IMR-90 (cell line): ENCODE measurements at regions not wholly inside any gene's neighbourhood (a gene's known extent, or its start where the extent isn't known, plus 50 kb on each side); places are given as distances from the start of the nearest gene placed in this dataset.

Source experiments
- ATAC-seq: fragments of 200-7000 bp; cut with Tn5 transposase; 2 replicates; pipeline ENCODE4 v1.9.1; 2020; ENCODE audit warnings: low read depth, mild to moderate bottlenecking, moderate library complexity
- BruUV-seq: library from RNA; stranded (reverse); fragments of 400-500 nt; replicated peaks from 2 replicates; lab custom pipeline; 2021; lab: Mats Ljungman, UMichigan
- CTCF ChIA-PET: fragments of 300-600 bp; formaldehyde crosslinking; extraction: SDS; loops from one replicate; lab custom pipeline; 2021; ENCODE audit warnings: antibody characterized with exemption; lab: Yijun Ruan, JAX
- POLR2A ChIA-PET: fragments of 300-600 bp; sonication (Branson Sonifier 250); formaldehyde crosslinking; loops from one replicate; lab custom pipeline; 2022; ENCODE audit warnings: antibody characterized with exemption; ENCODE audit not compliant: unreplicated experiment; lab: Charles Lee
- DNase-seq: peaks from one replicate; pipeline ENCODE4 v3.0.0; 2013
- H2AFZ ChIP-seq: replicated peaks from 2 replicates; pipeline ENCODE3; 2013; ENCODE audit warnings: low read length, mild to moderate bottlenecking; ENCODE audit not compliant: poor library complexity
- H2AK5ac ChIP-seq: 2 replicates; pipeline ENCODE4 v1.6.1; 2013; ENCODE audit warnings: low read depth, low read length, inconsistent platforms
- H2AK9ac ChIP-seq: replicated peaks from 2 replicates; pipeline ENCODE3; 2013; ENCODE audit warnings: mild to moderate bottlenecking, low read depth, low read length, moderate library complexity; ENCODE audit not compliant: poor library complexity
- H2BK120ac ChIP-seq: 2 replicates; pipeline ENCODE4 v1.6.1; 2013; ENCODE audit warnings: low read depth, low read length, inconsistent platforms
- H2BK15ac ChIP-seq: 3 replicates; pipeline ENCODE4 v1.6.1; 2013; ENCODE audit warnings: low read depth, low read length, inconsistent platforms
- H2BK20ac ChIP-seq: 2 replicates; pipeline ENCODE4 v1.6.1; 2013; ENCODE audit warnings: low read depth, mild to moderate bottlenecking, inconsistent platforms, low read length, moderate library complexity
- H2BK5ac ChIP-seq: 2 replicates; pipeline ENCODE4 v1.6.1; 2013; ENCODE audit warnings: mild to moderate bottlenecking, low read depth, low read length, inconsistent platforms; ENCODE audit not compliant: poor library complexity, severe bottlenecking
- H3K14ac ChIP-seq: replicated peaks from 2 replicates; pipeline ENCODE4 v1.6.1; 2013; ENCODE audit warnings: low read depth, low read length, inconsistent platforms
- H3K18ac ChIP-seq: 2 replicates; pipeline ENCODE4 v1.6.1; 2013; ENCODE audit warnings: low read depth, low read length, control low read depth
- H3K23ac ChIP-seq: 2 replicates; pipeline ENCODE4 v1.6.1; 2013; ENCODE audit warnings: low read depth, low read length, inconsistent platforms
- H3K27ac ChIP-seq: 2 replicates; pipeline ENCODE4 v1.5.1; 2013; ENCODE audit warnings: mild to moderate bottlenecking, control low read depth, low read length; ENCODE audit not compliant: insufficient read depth
- H3K27me3 ChIP-seq: 2 replicates; pipeline ENCODE4 v1.6.1; 2013; ENCODE audit warnings: low read length; ENCODE audit not compliant: control insufficient read depth, insufficient read depth
- H3K36me3 ChIP-seq: 2 replicates; pipeline ENCODE4 v1.6.1; 2013; ENCODE audit warnings: low read length, mixed read lengths; ENCODE audit not compliant: control insufficient read depth, insufficient read depth
- H3K4ac ChIP-seq: 2 replicates; pipeline ENCODE4 v1.6.1; 2013; ENCODE audit warnings: low read depth, low read length, inconsistent platforms
- H3K4me1 ChIP-seq: 2 replicates; pipeline ENCODE4 v1.6.1; 2013; ENCODE audit warnings: low read length, mixed read lengths; ENCODE audit not compliant: control insufficient read depth, insufficient read depth
- H3K4me2 ChIP-seq: 2 replicates; pipeline ENCODE4 v1.6.1; 2013; ENCODE audit warnings: low read depth, mild to moderate bottlenecking, control low read depth, low read length, moderate library complexity
- H3K4me3 ChIP-seq: 2 replicates; pipeline ENCODE4 v1.5.1; 2013; ENCODE audit warnings: low read depth, mild to moderate bottlenecking, control low read depth, low read length, moderate library complexity; ENCODE audit not compliant: insufficient read depth
- H3K56ac ChIP-seq: 2 replicates; pipeline ENCODE4 v1.6.1; 2013; ENCODE audit warnings: low read length, inconsistent platforms; ENCODE audit not compliant: insufficient read depth; ENCODE audit errors: extremely low read depth
- H3K79me1 ChIP-seq, 2 experiments: 2 replicates each; pipeline ENCODE4 v1.6.1; 2013; ENCODE audit warnings: low read length in 2 of 2, inconsistent platforms in 1 of 2, low read depth in 1 of 2
- H3K9ac ChIP-seq: 2 replicates; pipeline ENCODE4 v1.6.1; 2013; ENCODE audit warnings: low read depth, low read length, control low read depth
- H3K9me1 ChIP-seq: 2 replicates; pipeline ENCODE4 v1.6.1; 2013; ENCODE audit warnings: low read length, inconsistent platforms; ENCODE audit not compliant: insufficient read depth
- H3K9me3 ChIP-seq: 2 replicates; pipeline ENCODE4 v1.6.1; 2013; ENCODE audit warnings: low read length; ENCODE audit not compliant: control insufficient read depth, insufficient read depth
- H4K20me1 ChIP-seq: 2 replicates; pipeline ENCODE4 v1.6.1; 2013; ENCODE audit warnings: low read length, inconsistent platforms; ENCODE audit not compliant: insufficient read depth
- H4K5ac ChIP-seq: 2 replicates; pipeline ENCODE4 v1.6.1; 2013; ENCODE audit warnings: mild to moderate bottlenecking, low read depth, low read length, control low read depth
- H4K8ac ChIP-seq, 2 experiments: 2 replicates each; pipeline ENCODE4 v1.6.1; 2013; ENCODE audit warnings: low read depth in 2 of 2, low read length in 2 of 2, control low read depth in 1 of 2, inconsistent platforms in 1 of 2
- H4K91ac ChIP-seq: 2 replicates; pipeline ENCODE4 v1.6.1; 2013; ENCODE audit warnings: low read depth, low read length, inconsistent platforms; ENCODE audit not compliant: insufficient read depth
- BHLHE40 ChIP-seq: fragments of 150-350 bp; IDR thresholded peaks from 2 replicates; pipeline ENCODE4 v1.6.1; 2016; ENCODE audit warnings: mild to moderate bottlenecking, low read depth, low read length
- CEBPB ChIP-seq: IDR thresholded peaks from 2 replicates; pipeline ENCODE4 v1.6.1; 2012; ENCODE audit warnings: low read depth, low read length, improper control_type of control experiment
- CHD1 ChIP-seq: IDR thresholded peaks from 2 replicates; pipeline ENCODE4 v1.6.1; 2012; ENCODE audit warnings: low read depth, low read length, improper control_type of control experiment
- ELK1 ChIP-seq: fragments of 150-350 bp; IDR thresholded peaks from 2 replicates; pipeline ENCODE4 v1.6.1; 2016; ENCODE audit warnings: low read depth, mild to moderate bottlenecking, low read length, moderate library complexity, borderline replicate concordance
- FOS ChIP-seq: fragments of 150-350 bp; IDR thresholded peaks from 2 replicates; pipeline ENCODE4 v1.6.1; 2016; ENCODE audit warnings: low read depth, low read length
- MAFK ChIP-seq: IDR thresholded peaks from 2 replicates; pipeline ENCODE4 v1.6.1; 2012; ENCODE audit warnings: low read depth, low read length, improper control_type of control experiment
- MAZ ChIP-seq: IDR thresholded peaks from 2 replicates; pipeline ENCODE4 v1.6.1; 2012; ENCODE audit warnings: low read depth, mild to moderate bottlenecking, low read length, improper control_type of control experiment, moderate library complexity, borderline replicate concordance
- MXI1 ChIP-seq: IDR thresholded peaks from 2 replicates; pipeline ENCODE4 v1.6.1; 2012; ENCODE audit warnings: low read depth, mild to moderate bottlenecking, low read length, moderate library complexity, borderline replicate concordance
- NFE2L2 ChIP-seq: fragments of 150-350 bp; IDR thresholded peaks from 2 replicates; pipeline ENCODE4 v1.6.1; 2016; ENCODE audit warnings: low read depth, mild to moderate bottlenecking, low read length
- POLR2A ChIP-seq: IDR thresholded peaks from 2 replicates; pipeline ENCODE4 v1.6.1; 2012; ENCODE audit warnings: mild to moderate bottlenecking, low read depth, low read length
- RAD21 ChIP-seq: IDR thresholded peaks from 2 replicates; pipeline ENCODE4 v1.6.1; 2012; ENCODE audit warnings: low read length, improper control_type of control experiment
- RCOR1 ChIP-seq: IDR thresholded peaks from 2 replicates; pipeline ENCODE4 v1.6.1; 2012; ENCODE audit warnings: mild to moderate bottlenecking, low read length, improper control_type of control experiment; ENCODE audit not compliant: insufficient replicate concordance
- RFX5 ChIP-seq: IDR thresholded peaks from 2 replicates; pipeline ENCODE4 v1.8.0; 2012; ENCODE audit warnings: low read depth, mild to moderate bottlenecking, low read length, moderate library complexity
- SMC3 ChIP-seq: fragments of 150-350 bp; IDR thresholded peaks from 2 replicates; pipeline ENCODE4 v1.6.1; 2016; ENCODE audit warnings: low read depth, mild to moderate bottlenecking, antibody characterized with exemption, low read length, moderate library complexity
- WGBS, 2 experiments: methylation state at CpG; one replicate each; pipeline versions ENCODE4 v1.1.5 to v1.1.7; 2013; ENCODE audit warnings: missing lambda C conversion rate in 2 of 2; ENCODE audit not compliant: insufficient read length in 1 of 2; ENCODE audit errors: extremely low coverage in 2 of 2; 5-methylcytosine and 5-hydroxymethylcytosine counted together
- dilution Hi-C: fragments of 300-500 bp; cut with HindIII; formaldehyde crosslinking; loops from one replicate; pipeline ENCODE4 v1.14.3; 2018; ENCODE audit warnings: low sequenced_read_pairs; ENCODE audit not compliant: unreplicated experiment
- in situ Hi-C: fragments of 300-500 bp; cut with MboI; formaldehyde crosslinking; loops from 3 replicates; pipeline ENCODE4 v1.14.3; 2019; ENCODE audit warnings: low sequenced_read_pairs, inconsistent platforms, mixed read lengths
- intact Hi-C: fragments of 100-400 bp; cut with micrococcal nuclease; formaldehyde crosslinking; loops from 2 replicates; pipeline ENCODE4 v1.10.0; 2022
- TF ChIP-seq, protein P1 (sequence below): fragments of 150-350 bp; IDR thresholded peaks from 2 replicates; pipeline ENCODE4 v1.6.1; 2017; ENCODE audit warnings: mild to moderate bottlenecking, antibody characterized with exemption, low read length, low read depth
- TF ChIP-seq, protein P2 (sequence below): conservative IDR thresholded peaks from 2 replicates; pipeline ENCODE4 v1.5.1; 2012; ENCODE audit warnings: mild to moderate bottlenecking, low read depth, low read length, improper control_type of control experiment

DNA sequence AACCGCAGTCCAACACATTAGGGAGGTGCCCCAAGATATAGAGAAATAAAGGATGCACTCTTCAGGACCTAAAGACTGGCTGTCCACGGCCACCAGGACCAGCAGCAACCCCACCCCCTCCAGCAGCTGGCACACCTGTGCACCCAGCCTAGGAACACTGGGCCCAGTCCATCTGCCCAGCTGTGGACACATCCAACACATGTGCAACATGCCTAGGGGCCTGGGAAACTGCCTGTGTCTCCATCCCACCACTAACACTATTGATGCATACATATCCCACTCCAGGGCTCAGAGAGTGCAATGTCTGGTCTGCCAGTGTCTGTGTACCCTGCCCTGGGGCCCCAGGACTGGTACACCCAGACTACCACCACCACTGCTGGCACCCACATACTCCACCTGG lies 1781.3 kb downstream of the MAT2B start:
- TF ChIP-seq MAFK (no peak), CHD1 (no peak), RCOR1 (no peak), FOS (no peak), NFE2L2 (no peak), MXI1 (no peak), RAD21 (no peak), SMC3 (no peak), RFX5 (no peak), BHLHE40 (no peak), POLR2A (no peak), MAZ (no peak), ELK1 (no peak), CEBPB (no peak)
- TF ChIP-seq, protein P1, sequence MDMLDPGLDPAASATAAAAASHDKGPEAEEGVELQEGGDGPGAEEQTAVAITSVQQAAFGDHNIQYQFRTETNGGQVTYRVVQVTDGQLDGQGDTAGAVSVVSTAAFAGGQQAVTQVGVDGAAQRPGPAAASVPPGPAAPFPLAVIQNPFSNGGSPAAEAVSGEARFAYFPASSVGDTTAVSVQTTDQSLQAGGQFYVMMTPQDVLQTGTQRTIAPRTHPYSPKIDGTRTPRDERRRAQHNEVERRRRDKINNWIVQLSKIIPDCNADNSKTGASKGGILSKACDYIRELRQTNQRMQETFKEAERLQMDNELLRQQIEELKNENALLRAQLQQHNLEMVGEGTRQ: no peak
- TF ChIP-seq, protein P2, sequence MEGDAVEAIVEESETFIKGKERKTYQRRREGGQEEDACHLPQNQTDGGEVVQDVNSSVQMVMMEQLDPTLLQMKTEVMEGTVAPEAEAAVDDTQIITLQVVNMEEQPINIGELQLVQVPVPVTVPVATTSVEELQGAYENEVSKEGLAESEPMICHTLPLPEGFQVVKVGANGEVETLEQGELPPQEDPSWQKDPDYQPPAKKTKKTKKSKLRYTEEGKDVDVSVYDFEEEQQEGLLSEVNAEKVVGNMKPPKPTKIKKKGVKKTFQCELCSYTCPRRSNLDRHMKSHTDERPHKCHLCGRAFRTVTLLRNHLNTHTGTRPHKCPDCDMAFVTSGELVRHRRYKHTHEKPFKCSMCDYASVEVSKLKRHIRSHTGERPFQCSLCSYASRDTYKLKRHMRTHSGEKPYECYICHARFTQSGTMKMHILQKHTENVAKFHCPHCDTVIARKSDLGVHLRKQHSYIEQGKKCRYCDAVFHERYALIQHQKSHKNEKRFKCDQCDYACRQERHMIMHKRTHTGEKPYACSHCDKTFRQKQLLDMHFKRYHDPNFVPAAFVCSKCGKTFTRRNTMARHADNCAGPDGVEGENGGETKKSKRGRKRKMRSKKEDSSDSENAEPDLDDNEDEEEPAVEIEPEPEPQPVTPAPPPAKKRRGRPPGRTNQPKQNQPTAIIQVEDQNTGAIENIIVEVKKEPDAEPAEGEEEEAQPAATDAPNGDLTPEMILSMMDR: no peak
- H3K9me3 ChIP-seq: no peaks in the 10 kb centered on the region
- no peaks in the 10 kb centered on the region for H3K9me1 ChIP-seq
- H3K27me3 ChIP-seq: no peaks in the 10 kb centered on the region
- no peak overlapping the region for H2BK5ac ChIP-seq
- no peak overlapping the region for H2BK15ac ChIP-seq
- no TSS peak for BruUV-seq
- no peak overlapping the region for H2BK20ac ChIP-seq
- no peak overlapping the region for H4K8ac ChIP-seq
- POLR2A ChIA-PET: no interaction called here
- no peak overlapping the region for H3K4me2 ChIP-seq
- no peak overlapping the region for H3K4me3 ChIP-seq
- no peak overlapping the region for H3K14ac ChIP-seq
- intact Hi-C loops (no loop called here), dilution Hi-C loops (no loop called here), in situ Hi-C loops (no loop called here)
- no peaks in the 10 kb centered on the region for H4K20me1 ChIP-seq
- H2BK120ac ChIP-seq: no peak overlapping the region
- DNase-seq: no peak
- H3K56ac ChIP-seq: no peak overlapping the region
- H2AK5ac ChIP-seq: no peak overlapping the region
- CTCF ChIA-PET: no interaction called here
- no peak overlapping the region for H2AFZ ChIP-seq
- no peak overlapping the region for H3K18ac ChIP-seq
- H3K4me1 ChIP-seq: no peaks in the 10 kb centered on the region
- no peak overlapping the region for H3K4ac ChIP-seq
- ATAC-seq: no peak
- H3K23ac ChIP-seq: no peak overlapping the region
- H4K5ac ChIP-seq: no peak overlapping the region
- no peak overlapping the region for H2AK9ac ChIP-seq
- H3K36me3 ChIP-seq: no peaks in the 10 kb centered on the region
- H3K79me1 ChIP-seq: no peaks in the 10 kb centered on the region
- H3K27ac ChIP-seq: no peak overlapping the region
- H4K91ac ChIP-seq: no peak overlapping the region
- no peak overlapping the region for H3K9ac ChIP-seq
- WGBS, 2 experiments: no CpG with 5 or more reads among the region's 2 CpGs
